Natural killer cell (primary cell): ENCODE measurements at regions not wholly inside any gene's neighbourhood (a gene's known extent, or its start where the extent isn't known, plus 50 kb on each side); places are given as distances from the start of the nearest gene placed in this dataset.

ENCODE experiments used
- ATAC-seq, 3 donors: fragments of 150-1000 bp in 2 of 3; fragments of 200-7000 bp in 1 of 3; cut with Tn5 transposase; 1 replicate in 1 of 3; 2 replicates in 2 of 3; pipeline ENCODE4 v1.10.0; 2021; ENCODE audit warnings: mild to moderate bottlenecking in 2 of 3, moderate library complexity in 2 of 3
- DNase-seq, 2 donors: peaks; one replicate each; pipeline versions ENCODE4 v3.0.0 to v3.0.0-alpha.2; 2013 to 2021; ENCODE audit warnings: mixed read lengths in 1 of 2
- H3K27ac ChIP-seq: one replicate; pipeline ENCODE4 v1.5.1; 2013; ENCODE audit warnings: mild to moderate bottlenecking, low read length
- H3K27me3 ChIP-seq: one replicate; pipeline ENCODE4 v1.6.1; 2013; ENCODE audit warnings: low read length; ENCODE audit not compliant: control insufficient read depth, insufficient read depth
- H3K36me3 ChIP-seq: one replicate; pipeline ENCODE4 v1.6.1; 2013; ENCODE audit warnings: low read length; ENCODE audit not compliant: control insufficient read depth, insufficient read depth
- H3K4me1 ChIP-seq: one replicate; pipeline ENCODE4 v1.6.1; 2013; ENCODE audit warnings: low read length; ENCODE audit not compliant: control insufficient read depth, insufficient read depth
- H3K4me3 ChIP-seq: one replicate; pipeline ENCODE4 v1.5.1; 2013; ENCODE audit warnings: low read length
- H3K9me3 ChIP-seq: one replicate; pipeline ENCODE4 v1.6.1; 2013; ENCODE audit warnings: low read length; ENCODE audit not compliant: control insufficient read depth, insufficient read depth
- H3K27ac Mint-ChIP-seq, 2 donors: one replicate each; pipeline ENCODE4 v1.8.0; 2022; ENCODE audit warnings: mild to moderate bottlenecking in 2 of 2, mixed read lengths in 2 of 2, moderate library complexity in 1 of 2
- H3K27me3 Mint-ChIP-seq, 2 donors: one replicate each; pipeline ENCODE4 v1.8.0; 2022; ENCODE audit warnings: low read depth in 2 of 2, mixed read lengths in 2 of 2
- H3K36me3 Mint-ChIP-seq: one replicate; pipeline ENCODE4 v1.8.0; 2022; ENCODE audit warnings: mixed read lengths
- H3K4me1 Mint-ChIP-seq, 2 donors: one replicate each; pipeline ENCODE4 v1.8.0; 2022; ENCODE audit warnings: mixed read lengths in 2 of 2
- H3K4me3 Mint-ChIP-seq: one replicate; pipeline ENCODE4 v1.8.0; 2022; ENCODE audit warnings: mild to moderate bottlenecking, moderate library complexity, mixed read lengths
- H3K9me3 Mint-ChIP-seq, 2 donors: one replicate each; pipeline ENCODE4 v1.8.0; 2022; ENCODE audit warnings: mixed read lengths in 2 of 2
- CTCF ChIP-seq: fragments of 200-600 bp; IDR thresholded peaks from one replicate; pipeline ENCODE4 v1.8.0; 2022; ENCODE audit warnings: antibody characterized with exemption
- WGBS: methylation state at CpG from one replicate; pipeline ENCODE4 v1.1.7; 2013; ENCODE audit warnings: missing lambda C conversion rate; ENCODE audit not compliant: insufficient coverage; 5-methylcytosine and 5-hydroxymethylcytosine counted together
- intact Hi-C: fragments of 100-400 bp; cut with micrococcal nuclease; formaldehyde crosslinking; loops from one replicate; pipeline ENCODE4 v1.14.2; 2022

- ATAC-seq (no peak), DNase-seq (no peak)
- no peak for TF ChIP-seq CTCF
- Mint-ChIP-seq H3K36me3 (no peaks in the 10 kb centered on the region), H3K27me3 (peaks cover 18 to 44% of the 10 kb centered on the region in 2 donors), H3K9me3 (no peaks in the 10 kb centered on the region), H3K27ac (no peak overlapping the region), H3K4me1 (no peaks in the 10 kb centered on the region), H3K4me3 (no peak overlapping the region)
- Histone ChIP-seq H3K9me3 (peaks cover under 1% of the 10 kb centered on the region), H3K4me1 (no peaks in the 10 kb centered on the region), H3K36me3 (no peaks in the 10 kb centered on the region), H3K27me3 (no peaks in the 10 kb centered on the region), H3K27ac (no peak overlapping the region), H3K4me3 (no peak overlapping the region)
- intact Hi-C loops = no loop called here
- WGBS = 48% methylated on average over 7 of the region's 7 CpGs
Measured at GRCh38 chr6:156582509-156582992, 194.6 kb upstream of the ARID1B start.

GRCh38 chr6:156579564-156579963 is 197.6 kb upstream of the ARID1B start:
- intact Hi-C loops = no loop called here

GRCh38 chr6:156577749-156578148 is 199.4 kb upstream of the ARID1B start:
- intact Hi-C loops = no loop called here
- Histone ChIP-seq H3K9me3 (peaks cover 11% of the 10 kb centered on the region), H3K27ac (no peak overlapping the region), H3K27me3 (no peaks in the 10 kb centered on the region), H3K4me1 (no peaks in the 10 kb centered on the region), H3K36me3 (no peaks in the 10 kb centered on the region), H3K4me3 (no peak overlapping the region)
- peaks cover 19 to 73% of the 10 kb centered on the region in 2 donors for H3K27me3 Mint-ChIP-seq
- 78% methylated on average over 1 of the region's 1 CpG for WGBS
- no peak for ATAC-seq
- no peak overlapping the region for H3K27ac Mint-ChIP-seq
- DNase-seq = no peak
- no peak overlapping the region for H3K4me3 Mint-ChIP-seq
- TF ChIP-seq CTCF = no peak
- H3K9me3 Mint-ChIP-seq = peaks cover 0 to 2% of the 10 kb centered on the region in 2 donors
- no peaks in the 10 kb centered on the region for H3K4me1 Mint-ChIP-seq
- H3K36me3 Mint-ChIP-seq = no peaks in the 10 kb centered on the region

More at GRCh38 chr6:156579564-156579963, 197.6 kb upstream of the ARID1B start:
- no peak for ATAC-seq
- Histone ChIP-seq H3K4me1 (no peaks in the 10 kb centered on the region), H3K36me3 (no peaks in the 10 kb centered on the region), H3K27ac (no peak overlapping the region), H3K27me3 (no peaks in the 10 kb centered on the region), H3K4me3 (no peak overlapping the region), H3K9me3 (peaks cover 11% of the 10 kb centered on the region)
- TF ChIP-seq CTCF = no peak
- no peak overlapping the region for H3K27ac Mint-ChIP-seq
- no peaks in the 10 kb centered on the region for H3K4me1 Mint-ChIP-seq
- no peaks in the 10 kb centered on the region for H3K36me3 Mint-ChIP-seq
- no peak overlapping the region for H3K4me3 Mint-ChIP-seq
- no peak for DNase-seq
- peaks cover 0 to 2% of the 10 kb centered on the region in 2 donors for H3K9me3 Mint-ChIP-seq
- H3K27me3 Mint-ChIP-seq = peaks cover 26 to 56% of the 10 kb centered on the region in 2 donors

GRCh38 chr6:156575361-156575760 is 201.8 kb upstream of the ARID1B start:
- Mint-ChIP-seq H3K4me3 (no peak overlapping the region), H3K4me1 (no peaks in the 10 kb centered on the region), H3K27ac (no peak overlapping the region), H3K9me3 (peaks cover 0 to 2% of the 10 kb centered on the region in 2 donors), H3K36me3 (no peaks in the 10 kb centered on the region), H3K27me3 (peaks cover 24 to 80% of the 10 kb centered on the region in 2 donors)
- DNase-seq (no peak), ATAC-seq (no peak)
- no peak overlapping the region for H3K4me3 ChIP-seq
- H3K36me3 ChIP-seq = no peaks in the 10 kb centered on the region
- no peaks in the 10 kb centered on the region for H3K4me1 ChIP-seq
- peaks cover 11% of the 10 kb centered on the region for H3K9me3 ChIP-seq
- TF ChIP-seq CTCF = no peak
- no peak overlapping the region for H3K27ac ChIP-seq
- intact Hi-C loops = no loop called here
- no peaks in the 10 kb centered on the region for H3K27me3 ChIP-seq
